ENCODE measurements at regions not wholly inside any gene's neighbourhood (a gene's known extent, or its start where the extent isn't known, plus 50 kb on each side); places are given as distances from the start of the nearest gene placed in this dataset.

DNA sequence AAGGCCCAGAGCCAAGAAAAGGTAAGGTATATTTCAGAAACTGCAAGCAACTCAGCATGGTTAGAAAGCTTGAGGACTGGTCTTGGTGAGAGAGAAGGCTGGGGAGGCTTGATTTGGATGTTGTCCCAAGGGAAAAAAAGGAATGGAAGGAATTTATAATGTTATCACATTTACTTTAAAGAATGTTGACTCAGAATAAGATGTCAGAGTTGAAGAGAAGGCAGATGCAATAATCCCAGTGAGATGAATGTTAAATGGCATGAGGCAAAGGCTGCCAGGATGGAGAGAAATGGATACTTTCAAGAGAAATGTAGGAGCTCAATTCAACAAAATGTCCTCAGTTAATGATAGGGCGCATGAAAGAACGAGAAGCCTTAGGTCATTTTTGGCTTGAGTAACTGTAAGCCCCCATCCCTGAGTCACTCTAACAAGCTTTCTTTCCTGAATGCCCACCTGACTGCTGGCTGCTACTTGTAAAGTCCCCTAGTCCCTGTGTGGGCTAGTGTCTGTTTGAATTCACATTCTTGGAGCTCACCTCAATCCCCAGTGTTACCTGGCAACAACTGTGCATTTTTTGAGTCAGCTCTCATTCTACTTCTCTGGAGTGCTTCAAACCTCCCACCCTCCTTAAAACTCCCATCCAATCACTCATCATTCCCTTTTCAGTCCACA is 103.0 kb upstream of the TAPT1 start:
- TF ChIP-seq RAD21 (IDR thresholded peaks at IDR 0.05 in 1 of 2, conservative IDR thresholded peaks at IDR 0.05 in 1 of 2; ENCODE audit: low read depth in 2 of 2, low read length in 2 of 2) (no peak), POLR2AphosphoS5 (IDR thresholded peaks at IDR 0.05; ENCODE audit: low read depth, low read length) (no peak), CTCF (IDR thresholded peaks at IDR 0.05; ENCODE audit: control extremely low read depth in 1 of 3, insufficient read depth in 1 of 3, low read depth in 1 of 3, low read length in 3 of 3) (no peak), JUND (IDR thresholded peaks at IDR 0.05; ENCODE audit: low read length) (no peak), TBP (IDR thresholded peaks at IDR 0.05; ENCODE audit: low read depth, low read length) (no peak), ATF3 (IDR thresholded peaks at IDR 0.05; ENCODE audit: insufficient read depth, low read depth, low read length) (no peak)
